ENCODE measurements at regions not wholly inside any gene's neighbourhood (a gene's known extent, or its start where the extent isn't known, plus 50 kb on each side); places are given as distances from the start of the nearest gene placed in this dataset.

DNA sequence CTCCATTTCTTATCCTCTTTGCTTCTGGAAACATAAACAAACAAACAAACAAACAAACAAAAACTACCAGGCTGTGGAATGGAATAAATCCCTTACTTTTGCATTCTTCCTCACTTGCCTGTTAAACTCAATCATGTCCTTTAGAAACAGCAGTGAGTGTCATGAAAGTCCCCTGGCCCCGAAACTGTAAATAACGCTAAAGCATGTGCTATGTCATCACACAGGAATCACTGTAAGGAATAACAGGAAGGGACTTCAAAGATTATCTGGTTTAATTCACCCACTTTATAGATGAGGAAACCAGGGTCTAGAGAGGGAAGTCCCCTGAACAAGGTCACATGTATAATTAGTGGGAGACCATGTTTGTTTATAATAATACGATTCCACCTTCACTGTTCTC lies 159.4 kb upstream of the MEOX2 start:
- CTCF ChIA-PET: interaction anchor here (1.0 kb wide), 1 partner anchor 226 kb away, joined by 3 read pairs; no protein-coding TSS in a partner anchor
- Histone ChIP-seq H3K9me3 (ENCODE audit: control insufficient read depth, insufficient read depth, low read length) (no peaks in the 10 kb centered on the region; the same call in 1 of the 2 replicates), H3K4me3 (ENCODE audit: low read depth, low read length) (no peak overlapping the region), H3K27ac (ENCODE audit: low read depth, low read length) (no peak overlapping the region), H3K27me3 (ENCODE audit: control insufficient read depth, insufficient read depth, low read length) (no peaks in the 10 kb centered on the region)
- no peak for DNase-seq (ENCODE audit: low read depth, low spot score)
- POLR2A ChIA-PET: no interaction called here
- TF ChIP-seq, protein P1, sequence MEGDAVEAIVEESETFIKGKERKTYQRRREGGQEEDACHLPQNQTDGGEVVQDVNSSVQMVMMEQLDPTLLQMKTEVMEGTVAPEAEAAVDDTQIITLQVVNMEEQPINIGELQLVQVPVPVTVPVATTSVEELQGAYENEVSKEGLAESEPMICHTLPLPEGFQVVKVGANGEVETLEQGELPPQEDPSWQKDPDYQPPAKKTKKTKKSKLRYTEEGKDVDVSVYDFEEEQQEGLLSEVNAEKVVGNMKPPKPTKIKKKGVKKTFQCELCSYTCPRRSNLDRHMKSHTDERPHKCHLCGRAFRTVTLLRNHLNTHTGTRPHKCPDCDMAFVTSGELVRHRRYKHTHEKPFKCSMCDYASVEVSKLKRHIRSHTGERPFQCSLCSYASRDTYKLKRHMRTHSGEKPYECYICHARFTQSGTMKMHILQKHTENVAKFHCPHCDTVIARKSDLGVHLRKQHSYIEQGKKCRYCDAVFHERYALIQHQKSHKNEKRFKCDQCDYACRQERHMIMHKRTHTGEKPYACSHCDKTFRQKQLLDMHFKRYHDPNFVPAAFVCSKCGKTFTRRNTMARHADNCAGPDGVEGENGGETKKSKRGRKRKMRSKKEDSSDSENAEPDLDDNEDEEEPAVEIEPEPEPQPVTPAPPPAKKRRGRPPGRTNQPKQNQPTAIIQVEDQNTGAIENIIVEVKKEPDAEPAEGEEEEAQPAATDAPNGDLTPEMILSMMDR (IDR thresholded peaks at IDR 0.05; ENCODE audit: low read depth, low read length): no peak

DNA sequence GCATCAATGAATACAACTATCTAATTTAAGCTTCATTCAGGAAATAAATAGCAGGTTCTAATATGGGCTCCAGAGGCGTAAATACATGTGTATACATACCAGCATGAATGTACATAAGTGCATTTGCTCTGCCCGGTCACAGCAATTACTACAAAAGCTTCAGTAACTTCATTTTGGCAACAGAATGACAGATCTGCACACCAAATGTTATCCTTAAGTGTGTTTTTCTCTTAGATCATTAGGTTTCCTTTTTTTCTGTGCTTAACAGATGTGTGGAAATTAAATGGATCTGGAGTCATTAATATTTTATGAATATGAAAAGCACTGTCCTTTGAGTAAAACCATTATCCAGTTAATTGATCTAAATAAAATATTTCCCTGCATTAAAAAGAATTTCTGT lies 159.0 kb upstream of the MEOX2 start:
- DNase-seq (ENCODE audit: low read depth, low spot score): no peak
- no peak overlapping the region for H3K27ac ChIP-seq (ENCODE audit: low read depth, low read length)
- H3K9me3 ChIP-seq (ENCODE audit: control insufficient read depth, insufficient read depth, low read length): no peaks in the 10 kb centered on the region; the same call in 1 of the 2 replicates
- TF ChIP-seq, protein P1 (IDR thresholded peaks at IDR 0.05; ENCODE audit: low read depth, low read length): no peak
- ChIA-PET CTCF (interaction anchor here (1.0 kb wide), 1 partner anchor 226 kb away, joined by 3 read pairs; no protein-coding TSS in a partner anchor), POLR2A (no interaction called here)
- no peak overlapping the region for H3K4me3 ChIP-seq (ENCODE audit: low read depth, low read length)
- H3K27me3 ChIP-seq (ENCODE audit: control insufficient read depth, insufficient read depth, low read length): no peaks in the 10 kb centered on the region

DNA sequence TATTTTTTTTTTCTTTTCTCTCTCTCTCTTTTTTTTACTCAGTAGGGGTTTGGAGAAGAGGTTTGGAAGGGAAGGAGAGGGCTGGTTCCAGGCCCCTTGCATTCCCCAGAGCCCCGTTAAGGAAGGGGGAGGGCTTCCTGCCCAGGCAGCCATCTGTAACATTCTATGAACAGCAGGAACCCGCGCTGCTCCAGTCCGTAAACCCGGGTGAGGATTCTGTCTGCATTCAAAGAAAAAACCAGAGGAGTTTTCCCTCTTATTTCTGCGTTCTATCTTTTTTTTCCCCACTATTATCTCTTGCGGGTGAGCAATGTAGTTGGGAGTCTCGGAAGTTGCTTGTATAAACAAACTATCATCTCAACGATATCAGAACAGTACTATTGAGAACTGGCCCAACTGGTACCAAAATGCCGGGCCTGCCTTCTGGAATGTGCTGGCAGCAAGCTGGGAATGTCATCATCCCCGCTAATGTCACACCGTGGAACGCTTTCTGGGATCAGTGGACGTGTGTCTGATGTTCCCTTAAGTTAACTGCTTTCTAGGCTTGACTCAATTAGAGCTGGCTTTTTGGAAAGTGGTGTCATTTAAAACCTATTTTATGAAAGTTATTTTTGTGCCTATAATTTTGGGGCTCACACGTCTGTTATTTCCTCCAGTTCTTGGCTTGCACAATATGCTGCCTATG lies 153.1 kb upstream of the MEOX2 start:
- Histone ChIP-seq H3K4me3 (ENCODE audit: low read depth, low read length) (peak overlapping the region; percentile 46), H3K27me3 (ENCODE audit: control insufficient read depth, insufficient read depth, low read length) (no peaks in the 10 kb centered on the region), H3K9me3 (ENCODE audit: control insufficient read depth, insufficient read depth, low read length) (no peaks in the 10 kb centered on the region; the same call in 1 of the 2 replicates), H3K27ac (ENCODE audit: low read depth, low read length) (no peak overlapping the region)
- TF ChIP-seq, protein P1 (IDR thresholded peaks at IDR 0.05; ENCODE audit: low read depth, low read length): no peak
- POLR2A ChIA-PET: no interaction called here
- CTCF ChIA-PET: no interaction called here
- DNase-seq (ENCODE audit: low read depth, low spot score): no peak

DNA sequence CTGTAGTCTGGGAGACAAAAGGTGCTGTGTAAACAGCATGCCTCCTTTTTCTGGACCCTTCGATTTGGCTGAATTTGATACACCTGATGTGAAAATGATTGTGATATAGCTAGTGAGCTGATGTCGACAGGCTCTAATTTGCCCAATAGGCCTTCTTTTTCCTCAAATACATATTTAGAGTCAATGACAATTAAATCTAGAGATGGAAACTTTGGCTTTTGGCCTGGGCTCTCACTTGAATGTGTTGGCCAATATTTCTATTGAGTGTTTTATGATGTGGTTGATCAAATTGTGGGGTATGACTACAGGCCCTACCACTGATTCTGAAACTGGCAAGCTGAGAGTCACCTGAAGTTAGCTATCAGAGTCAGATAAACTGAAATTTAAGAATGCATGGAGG lies 151.8 kb upstream of the MEOX2 start:
- no peak for DNase-seq (ENCODE audit: low read depth, low spot score)
- TF ChIP-seq, protein P1 (IDR thresholded peaks at IDR 0.05; ENCODE audit: low read depth, low read length): no peak
- CTCF ChIA-PET: no interaction called here
- Histone ChIP-seq H3K27me3 (ENCODE audit: control insufficient read depth, insufficient read depth, low read length) (no peaks in the 10 kb centered on the region), H3K9me3 (ENCODE audit: control insufficient read depth, insufficient read depth, low read length) (no peaks in the 10 kb centered on the region), H3K27ac (ENCODE audit: low read depth, low read length) (no peak overlapping the region), H3K4me3 (ENCODE audit: low read depth, low read length) (no peak overlapping the region)
- POLR2A ChIA-PET: no interaction called here

DNA sequence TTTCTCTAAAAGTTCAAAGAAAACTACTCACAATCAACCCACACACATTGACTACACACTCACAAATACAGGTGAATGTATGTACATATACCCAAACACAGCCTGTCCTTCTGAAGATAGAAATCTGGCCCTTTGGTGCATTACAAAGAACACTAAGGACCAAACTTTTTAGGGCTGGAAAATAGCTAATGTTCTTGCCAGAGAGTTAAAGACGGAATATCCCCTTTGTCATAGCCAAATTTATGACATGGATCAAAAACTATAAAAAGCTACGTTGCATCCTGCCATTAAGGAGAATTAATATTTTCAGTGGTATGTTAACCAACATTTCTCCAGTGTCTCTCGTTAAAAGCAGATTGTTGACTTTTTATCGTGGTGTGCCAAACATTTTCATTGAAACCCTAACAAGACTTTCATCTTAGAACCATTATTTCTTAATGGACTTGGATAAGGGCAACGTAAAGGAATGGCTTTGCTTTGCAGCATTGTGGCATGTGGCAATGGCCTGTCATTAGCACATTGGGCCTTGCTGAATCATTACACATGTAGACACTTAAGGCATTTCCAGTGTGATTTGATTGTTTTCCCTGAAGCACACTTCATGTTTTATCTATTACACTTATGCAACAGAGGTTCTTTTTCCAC lies 150.9 kb upstream of the MEOX2 start:
- no peak for DNase-seq (ENCODE audit: low read depth, low spot score)

More for the DNA sequence above, 150.9 kb upstream of the MEOX2 start:
- ChIA-PET POLR2A (no interaction called here), CTCF (no interaction called here)
- H3K27me3 ChIP-seq (ENCODE audit: control insufficient read depth, insufficient read depth, low read length): no peaks in the 10 kb centered on the region
- no peak overlapping the region for H3K4me3 ChIP-seq (ENCODE audit: low read depth, low read length)
- TF ChIP-seq, protein P1 (IDR thresholded peaks at IDR 0.05; ENCODE audit: low read depth, low read length): no peak
- no peak overlapping the region for H3K27ac ChIP-seq (ENCODE audit: low read depth, low read length)
- H3K9me3 ChIP-seq (ENCODE audit: control insufficient read depth, insufficient read depth, low read length): no peaks in the 10 kb centered on the region

Data from AG04450 (cell line).